ENCODE measurements at regions not wholly inside any gene's neighbourhood (a gene's known extent, or its start where the extent isn't known, plus 50 kb on each side); places are given as distances from the start of the nearest gene placed in this dataset.

GRCh38 chrX:124960454-124960853 is 359.2 kb upstream of the TEX13C start:
- TF ChIP-seq CTCF (IDR thresholded peaks at IDR 0.05) (no peak), EZH2 (IDR thresholded peaks at IDR 0.05; ENCODE audit: borderline replicate concordance, insufficient read depth, low read depth, low read length, poor library complexity, severe bottlenecking) (no peak)
